ENCODE measurements at regions not wholly inside any gene's neighbourhood (a gene's known extent, or its start where the extent isn't known, plus 50 kb on each side); places are given as distances from the start of the nearest gene placed in this dataset.

GRCh38 chr7:155874010-155874409 lies 61.7 kb upstream of the SHH start:
- DNase-seq, result no peak

GRCh38 chr7:155872678-155873369 lies 60.6 kb upstream of the SHH start:
- no peak for DNase-seq

- no peak for DNase-seq
Measured at GRCh38 chr7:155871211-155871610, 58.9 kb upstream of the SHH start.

GRCh38 chr7:155870334-155871180 lies 58.3 kb upstream of the SHH start:
- no peak for DNase-seq

- DNase-seq, result no peak
Measured at GRCh38 chr7:155869784-155870076, 57.5 kb upstream of the SHH start.

GRCh38 chr7:155868955-155869783 lies 56.9 kb upstream of the SHH start:
- no peak for DNase-seq

GRCh38 chr7:155867734-155868400 lies 55.6 kb upstream of the SHH start:
- no peak for DNase-seq

GRCh38 chr7:155867280-155867679 lies 55.0 kb upstream of the SHH start:
- no peak for DNase-seq

- no peak for DNase-seq
Measured at GRCh38 chr7:155865830-155866525, 53.7 kb upstream of the SHH start.

- DNase-seq, result no peak
Measured at GRCh38 chr7:155864991-155865690, 52.9 kb upstream of the SHH start.

- DNase-seq, result no peak
Measured at GRCh38 chr7:155864271-155864985, 52.2 kb upstream of the SHH start.

- no peak for DNase-seq
Measured at GRCh38 chr7:155863721-155864151, 51.5 kb upstream of the SHH start.

- no peak for DNase-seq
Measured at GRCh38 chr7:155862123-155862892, 50.0 kb upstream of the SHH start.

Measured in NCI-H524 treated with DMSO at 0.1 percent for 48 hours (cell line).